Stromal cell of bone marrow (primary cell): ENCODE measurements at regions not wholly inside any gene's neighbourhood (a gene's known extent, or its start where the extent isn't known, plus 50 kb on each side); places are given as distances from the start of the nearest gene placed in this dataset.

Experiments used
- DNase-seq: peaks from one replicate; pipeline ENCODE4 v3.0.0-alpha.2; 2012; ENCODE audit warnings: low read depth

GRCh38 chr17:36864827-36865430 is 72.3 kb upstream of the LHX1 start:
- no peak for DNase-seq

DNA sequence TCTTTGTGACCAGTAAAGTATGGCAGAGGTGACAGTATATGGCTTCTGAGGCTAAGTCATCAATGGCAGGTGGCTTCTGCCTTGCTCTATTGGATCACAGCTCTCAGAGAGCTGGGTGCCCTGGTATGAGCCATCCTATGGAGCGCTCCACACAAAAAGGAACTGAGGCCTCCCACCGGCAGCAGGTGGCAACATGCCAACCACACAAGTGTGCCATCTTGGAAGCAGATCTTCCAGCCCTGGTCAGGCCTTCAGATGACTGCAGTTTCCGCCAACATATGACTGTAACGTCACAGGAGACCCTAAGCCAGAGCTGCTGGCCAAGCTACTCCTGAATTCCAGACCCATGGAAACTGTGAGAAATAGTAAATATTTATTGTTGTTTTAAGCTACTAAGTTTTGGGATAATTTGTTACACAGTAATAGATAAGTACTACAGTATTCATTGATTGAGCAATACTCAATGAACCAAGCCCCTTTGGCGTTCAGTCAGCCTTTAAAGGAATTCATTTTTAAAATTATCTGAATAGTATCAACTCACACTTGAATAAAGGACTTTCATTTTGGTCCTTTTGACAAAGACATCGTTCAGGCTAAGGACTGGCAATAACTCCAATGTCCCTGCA is 69.4 kb upstream of the LHX1 start:
- no peak for DNase-seq

DNA sequence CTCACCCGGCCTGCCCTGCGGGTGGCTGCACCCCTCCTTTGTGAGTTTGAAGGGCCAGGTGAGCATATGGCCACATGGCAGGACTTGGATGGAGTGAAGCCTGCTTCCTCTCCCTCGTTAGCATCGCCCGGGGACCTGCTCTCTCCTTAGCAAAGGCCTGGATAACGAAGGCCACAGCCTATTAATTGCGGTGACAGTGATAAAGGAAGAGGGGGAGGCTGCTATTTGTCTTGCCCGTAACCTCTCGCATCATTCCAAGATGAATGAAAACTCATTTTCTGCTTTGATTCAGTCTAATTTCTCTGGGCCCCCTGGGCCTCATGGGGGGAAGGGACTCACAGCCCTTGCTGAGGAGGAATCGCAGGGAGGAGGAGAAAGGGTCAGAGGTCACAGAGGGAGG is 68.5 kb upstream of the LHX1 start:
- no peak for DNase-seq

- no peak for DNase-seq
These were observed 67.8 kb upstream of the LHX1 start for GRCh38 chr17:36869441-36869840.

DNA sequence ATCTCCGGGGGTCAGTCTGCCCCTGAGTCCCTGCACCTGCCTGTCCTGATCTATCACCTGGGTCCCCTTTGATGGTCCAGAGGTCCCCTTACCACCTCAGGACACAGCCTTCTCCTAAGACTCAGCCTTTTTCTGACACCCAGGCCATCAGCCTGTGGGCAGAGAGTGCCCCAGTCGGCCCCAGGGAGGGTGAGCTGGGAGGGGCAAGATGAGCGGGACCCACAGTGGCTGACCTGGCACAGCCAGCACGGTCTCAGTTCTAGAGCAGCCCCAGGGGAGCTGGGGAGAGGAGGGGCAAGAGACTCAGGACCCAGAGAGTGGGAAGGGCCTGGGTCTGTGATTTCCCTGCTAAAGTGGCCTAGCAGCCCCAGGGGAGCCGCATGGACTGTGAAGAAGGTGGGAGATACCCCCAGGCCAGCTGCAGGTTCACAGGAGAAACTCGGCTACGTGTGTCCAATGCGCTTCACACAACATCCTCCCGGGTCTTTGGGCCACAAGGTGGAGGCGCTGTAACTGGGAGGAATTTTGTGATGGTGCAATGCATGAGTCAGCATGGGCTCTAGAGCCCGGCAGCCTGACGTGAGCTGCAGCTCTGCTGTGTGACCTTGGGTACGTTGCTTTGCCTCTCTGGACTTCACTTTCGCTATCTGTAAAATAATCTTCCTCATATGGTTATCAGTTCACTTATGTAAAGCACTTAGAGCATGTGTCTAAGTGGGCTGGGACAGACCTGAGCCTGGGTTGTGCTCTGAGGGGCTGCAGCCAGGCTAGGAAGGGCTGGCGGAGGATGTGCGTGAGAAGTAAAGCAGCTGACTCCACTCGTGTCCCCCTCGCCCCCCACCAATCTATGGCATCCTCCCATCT is 67.2 kb upstream of the LHX1 start:
- no peak for DNase-seq

- DNase-seq: no peak
These were observed 66.6 kb upstream of the LHX1 start for GRCh38 chr17:36870720-36870999.

GRCh38 chr17:36875698-36876293 is 61.5 kb upstream of the LHX1 start:
- DNase-seq: no peak

GRCh38 chr17:36876966-36877365 is 60.3 kb upstream of the LHX1 start:
- no peak for DNase-seq

DNA sequence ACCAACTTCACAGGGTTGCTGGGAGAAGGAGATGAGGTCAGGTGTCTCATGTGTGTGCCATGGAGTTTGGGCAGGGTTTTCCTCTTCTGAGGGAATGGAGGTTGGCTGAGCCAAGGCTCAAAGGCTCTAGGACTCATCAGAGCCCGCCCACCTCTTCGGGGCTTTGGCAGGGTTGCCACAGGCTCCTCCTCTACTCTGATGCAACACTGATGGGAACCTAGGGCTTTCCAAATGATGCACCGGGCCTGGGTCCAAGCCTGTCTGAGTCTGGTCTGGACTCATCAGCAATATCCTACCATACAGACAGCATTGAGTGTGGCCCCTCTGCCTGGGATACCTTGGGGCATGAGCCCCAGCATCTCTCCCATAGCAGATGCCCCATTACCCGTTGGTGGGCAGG is 59.5 kb upstream of the LHX1 start:
- DNase-seq: no peak

DNA sequence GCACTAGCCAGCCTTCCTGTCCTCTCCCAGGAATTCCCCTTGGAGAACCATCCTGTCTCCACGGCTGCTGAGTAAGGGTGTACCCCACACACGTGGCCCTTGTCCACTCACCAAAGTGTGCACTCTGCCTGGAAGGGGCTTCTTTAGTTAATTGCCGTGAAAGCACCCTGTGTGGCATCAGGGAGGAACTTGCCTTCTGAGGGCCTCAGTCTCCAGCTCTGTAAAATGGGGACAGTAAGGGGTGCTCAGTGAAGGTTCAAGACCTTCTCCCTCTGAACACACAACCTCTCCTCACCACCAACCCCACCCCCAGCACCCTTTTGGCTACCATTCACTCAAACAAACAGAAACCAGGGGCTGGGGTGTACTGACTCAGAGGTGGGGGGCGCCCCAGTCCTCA is 59.1 kb upstream of the LHX1 start:
- DNase-seq: no peak

DNA sequence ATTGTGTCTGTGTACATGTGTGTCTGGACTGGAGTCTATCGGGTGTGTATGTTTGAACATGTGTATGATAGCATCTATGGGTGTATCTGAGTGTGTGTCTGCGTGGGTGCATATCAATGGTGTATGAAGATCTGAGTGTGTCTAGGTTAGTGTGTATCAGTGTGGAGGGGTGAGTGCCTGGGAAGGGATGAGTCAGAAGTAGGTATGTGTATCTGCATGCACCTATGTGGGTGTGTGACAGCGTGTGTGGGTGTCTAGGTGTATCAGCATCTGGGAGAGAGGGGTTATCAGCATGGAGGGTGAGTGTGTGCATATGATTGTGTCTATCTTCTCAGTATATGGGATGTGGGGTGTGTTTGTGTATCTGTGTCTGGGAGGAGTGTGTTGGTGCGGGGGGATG is 58.2 kb upstream of the LHX1 start:
- DNase-seq: no peak

DNA sequence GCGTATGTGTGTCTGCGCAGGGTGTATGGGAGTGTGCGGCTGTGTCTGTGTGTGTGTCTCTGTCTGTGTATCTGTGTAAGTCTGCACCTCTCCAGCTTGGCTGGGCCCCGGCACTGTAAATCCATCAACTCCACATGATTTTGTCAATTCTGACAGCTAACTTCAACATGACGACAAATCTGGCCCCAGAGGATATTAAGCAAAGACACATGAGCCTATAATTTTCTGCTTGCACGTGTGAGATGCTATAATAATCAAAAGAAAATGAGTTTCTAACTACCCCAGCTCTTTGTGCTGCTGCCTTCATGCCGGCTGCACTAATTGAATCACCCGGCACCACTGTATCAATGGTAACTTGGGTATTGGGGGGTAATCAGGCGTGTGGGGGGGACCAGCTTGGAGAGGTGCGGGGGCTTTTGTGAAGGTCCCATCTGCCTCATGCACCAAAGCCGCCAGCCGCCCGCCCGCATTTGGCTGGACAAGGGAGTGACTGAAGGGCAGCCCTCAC is 57.6 kb upstream of the LHX1 start:
- no peak for DNase-seq

GRCh38 chr17:36880268-36880905 is 56.9 kb upstream of the LHX1 start:
- DNase-seq: no peak

- DNase-seq: no peak
These were observed 56.0 kb upstream of the LHX1 start for GRCh38 chr17:36881323-36881722.

- no peak for DNase-seq
These were observed 52.7 kb upstream of the LHX1 start for GRCh38 chr17:36884495-36885152.

GRCh38 chr17:36885153-36885735 is 52.0 kb upstream of the LHX1 start:
- no peak for DNase-seq

DNA sequence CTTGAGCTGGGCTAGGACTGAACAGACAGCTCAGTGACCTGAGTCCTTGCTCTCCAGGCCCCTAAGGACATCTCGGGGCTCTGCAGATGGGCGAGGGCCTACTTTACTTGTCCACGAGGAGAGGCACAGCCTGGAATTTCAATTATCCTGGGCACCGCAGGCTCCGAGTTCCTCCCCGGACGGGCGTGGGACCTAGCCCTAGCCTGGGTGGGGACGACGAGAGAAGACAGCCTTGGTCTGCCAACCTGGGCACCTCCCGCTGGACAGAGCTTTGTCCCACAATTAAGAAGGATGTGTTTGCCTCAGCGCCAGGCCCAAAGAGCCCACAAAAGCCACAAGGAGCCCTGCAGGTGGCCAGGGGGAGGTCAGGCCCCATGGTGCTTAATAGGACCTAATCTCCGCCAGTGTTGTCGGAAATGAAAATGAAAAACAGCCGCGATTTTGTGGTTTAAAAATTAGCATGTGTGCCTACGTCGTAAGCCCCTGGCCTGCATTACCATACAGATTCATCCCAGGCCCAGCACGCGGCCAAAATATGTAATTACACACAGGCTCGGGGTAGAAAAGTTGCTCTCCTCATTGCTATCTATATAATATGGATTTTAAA is 51.4 kb upstream of the LHX1 start:
- DNase-seq: no peak
